Kidney tubule cell (primary cell): ENCODE measurements at regions not wholly inside any gene's neighbourhood (a gene's known extent, or its start where the extent isn't known, plus 50 kb on each side); places are given as distances from the start of the nearest gene placed in this dataset.
"Not testable (repeated sequence)": the region's sequence is repeated elsewhere in the genome, so short reads cannot be mapped to it uniquely, and the experiment has no call there.

Experiments
- DNase-seq: peaks from one replicate; pipeline ENCODE4 v3.0.0-alpha.2; 2018; ENCODE audit warnings: low spot score

DNA sequence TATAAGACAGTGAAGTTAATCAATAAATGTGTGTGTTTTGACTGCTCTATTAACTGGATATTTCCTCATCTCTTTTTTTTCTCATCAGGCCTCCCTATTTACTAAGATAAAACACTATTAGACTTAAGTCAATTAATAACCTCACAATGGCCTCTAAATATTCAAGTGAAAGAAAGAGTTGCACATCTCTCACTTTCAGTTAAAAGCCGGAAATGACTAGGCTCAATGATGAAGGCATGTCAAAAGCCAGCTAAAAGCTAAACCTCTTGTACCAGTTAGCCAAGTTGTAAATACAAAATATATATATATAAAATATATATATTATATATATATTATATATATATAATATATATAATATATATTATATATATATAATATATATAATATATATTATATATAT is 127.0 kb upstream of the MEOX2 start:
- DNase-seq: no peak

DNA sequence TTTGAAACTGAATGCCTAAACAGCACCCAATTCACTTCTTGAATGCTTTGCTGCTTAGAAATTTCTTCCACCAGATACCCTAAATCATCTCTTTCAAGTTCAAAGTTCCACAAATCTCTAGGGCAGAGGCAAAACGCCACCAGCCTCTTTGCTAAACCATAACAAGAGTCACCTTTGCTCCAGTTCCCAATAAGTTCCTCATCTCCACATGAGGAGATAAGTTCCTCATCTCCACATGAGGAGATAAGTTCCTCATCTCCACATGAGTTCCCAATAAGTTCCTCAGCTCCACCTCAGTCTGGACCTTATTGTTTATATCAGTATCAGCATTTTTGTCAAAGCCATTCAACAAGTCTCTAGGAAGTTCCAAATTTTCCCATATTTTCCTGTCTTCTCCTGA is 123.9 kb upstream of the MEOX2 start:
- not testable (repeated sequence) for DNase-seq

DNA sequence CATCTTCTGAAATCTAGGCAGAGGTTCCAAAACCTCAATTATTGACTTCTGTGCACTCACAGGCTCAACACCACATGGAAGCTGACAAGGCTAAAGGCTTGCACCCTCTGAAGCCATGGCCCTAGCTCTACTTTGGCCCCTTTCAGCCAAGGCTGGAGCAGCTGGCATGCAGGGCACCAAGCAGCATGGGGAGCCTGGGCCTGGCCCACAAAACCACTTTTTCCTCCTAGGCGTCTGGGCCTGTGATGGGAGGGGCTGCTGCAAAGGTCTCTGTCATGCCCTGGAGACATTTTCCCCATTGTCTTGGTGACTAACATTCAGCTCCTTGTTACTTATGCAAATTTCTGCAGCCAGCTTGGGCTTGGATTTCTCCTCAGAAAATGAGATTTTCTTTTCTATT is 123.5 kb upstream of the MEOX2 start:
- not testable (repeated sequence) for DNase-seq

DNA sequence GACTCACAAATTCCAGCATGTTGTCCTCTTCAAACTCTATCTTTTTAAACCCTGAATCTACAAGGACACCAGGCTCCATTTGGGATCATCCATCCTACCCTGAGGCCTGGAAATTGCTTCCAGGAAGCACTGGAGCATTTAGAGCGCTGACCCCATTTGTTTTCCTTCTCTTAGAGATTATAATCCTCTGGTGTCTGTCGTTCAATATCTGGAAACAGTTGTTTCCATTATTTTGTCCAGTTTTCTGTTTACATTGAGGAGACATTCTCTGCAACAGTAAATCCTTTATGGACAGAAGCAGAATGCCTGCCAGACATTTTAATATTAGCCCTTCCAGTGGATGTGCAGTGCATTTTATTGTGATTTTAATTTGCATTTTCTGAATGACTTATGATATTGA is 119.4 kb upstream of the MEOX2 start:
- DNase-seq: no peak

DNA sequence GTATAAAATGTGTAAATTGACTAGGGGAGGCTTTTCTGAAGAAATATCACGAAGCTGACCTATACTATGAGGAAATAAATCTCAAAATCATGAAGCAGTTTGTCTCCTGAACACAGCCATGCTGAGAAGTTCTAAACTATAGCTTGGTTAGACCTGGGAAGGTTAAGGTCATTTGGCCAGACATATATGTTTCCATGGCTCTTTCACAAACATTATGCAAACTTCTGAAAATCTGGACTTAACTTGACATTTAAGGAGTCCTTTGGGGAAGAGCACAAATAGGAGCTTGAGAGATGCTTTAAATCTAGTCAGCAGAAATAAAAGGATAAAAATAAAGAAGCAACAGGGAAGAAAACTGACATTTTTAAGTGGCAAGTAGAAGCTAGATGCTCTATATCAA is 115.9 kb upstream of the MEOX2 start:
- no peak for DNase-seq

DNA sequence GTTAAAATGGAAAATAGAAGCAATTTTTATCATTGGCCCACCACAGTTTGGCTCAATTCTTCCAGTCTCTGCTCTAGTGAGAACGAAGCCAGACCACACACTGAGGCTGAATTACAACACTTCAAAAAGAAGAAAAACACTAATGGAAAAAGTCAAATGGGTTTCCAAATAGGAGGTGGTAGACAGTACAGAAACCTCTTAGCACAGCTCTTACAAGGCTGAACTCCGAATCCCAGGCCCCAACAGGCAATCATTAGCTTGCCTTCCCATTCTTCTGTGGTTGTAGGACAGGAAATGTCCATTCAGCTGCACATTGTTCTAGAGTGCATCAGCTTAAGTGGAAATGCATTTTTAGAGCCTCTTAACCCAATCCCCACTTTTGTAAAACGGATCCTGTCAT is 115.1 kb upstream of the MEOX2 start:
- peak; percentile 86 for DNase-seq

DNA sequence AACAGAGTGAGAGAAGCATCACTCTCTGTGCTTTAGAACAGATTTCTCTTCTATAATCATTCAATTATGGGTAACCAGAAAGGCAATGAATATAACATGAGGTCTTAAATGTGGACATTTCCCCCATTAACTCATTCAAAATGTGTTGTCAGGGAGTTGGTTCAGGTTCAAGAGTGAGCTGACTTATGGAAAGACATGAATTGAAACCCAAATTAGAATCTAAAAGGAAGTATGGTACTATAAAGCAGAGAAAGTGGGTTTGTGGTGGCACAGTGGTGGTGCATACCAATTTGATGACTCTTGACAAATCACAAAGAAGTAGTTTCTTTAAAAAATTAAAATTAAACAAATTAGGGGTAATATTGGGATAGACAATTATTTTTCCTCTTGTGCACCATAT is 114.6 kb upstream of the MEOX2 start:
- DNase-seq: peak; percentile 41

DNA sequence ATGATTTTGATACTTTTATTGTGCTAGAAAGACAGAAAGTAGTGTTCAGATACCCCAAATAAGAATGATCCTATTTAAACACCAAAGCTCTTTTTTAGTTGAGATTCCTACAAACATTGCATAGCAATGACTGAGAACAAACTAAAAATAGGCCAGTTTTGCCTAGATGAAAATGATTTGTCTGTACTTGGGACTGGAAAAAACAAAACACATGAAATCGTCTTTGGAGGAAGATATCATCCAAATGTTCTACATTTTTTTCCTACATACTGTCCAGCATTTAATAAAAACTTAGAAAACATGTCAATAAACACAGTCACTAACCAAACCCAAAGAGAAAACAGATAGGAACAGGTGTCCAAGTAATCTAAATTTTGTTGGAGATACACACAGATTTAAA is 111.6 kb upstream of the MEOX2 start:
- DNase-seq: no peak

DNA sequence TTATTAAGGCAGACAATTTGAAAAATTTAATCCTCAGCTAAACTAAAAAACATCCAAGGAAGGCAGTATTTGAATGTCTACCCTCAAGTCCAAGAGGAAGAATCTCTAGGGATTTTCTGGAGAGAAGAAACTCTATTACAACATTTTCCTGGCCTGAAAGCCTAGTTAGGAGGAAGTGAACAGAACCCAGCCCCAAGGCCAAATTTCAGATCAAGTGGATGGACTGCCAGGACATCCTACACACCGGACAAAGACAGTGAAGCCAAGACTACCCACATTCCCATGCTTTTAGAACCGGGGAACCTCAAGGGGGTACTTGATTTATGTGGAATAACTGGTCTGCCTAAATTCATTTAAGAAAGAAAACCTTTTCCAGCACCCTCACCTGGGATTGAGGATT is 108.9 kb upstream of the MEOX2 start:
- DNase-seq: no peak

DNA sequence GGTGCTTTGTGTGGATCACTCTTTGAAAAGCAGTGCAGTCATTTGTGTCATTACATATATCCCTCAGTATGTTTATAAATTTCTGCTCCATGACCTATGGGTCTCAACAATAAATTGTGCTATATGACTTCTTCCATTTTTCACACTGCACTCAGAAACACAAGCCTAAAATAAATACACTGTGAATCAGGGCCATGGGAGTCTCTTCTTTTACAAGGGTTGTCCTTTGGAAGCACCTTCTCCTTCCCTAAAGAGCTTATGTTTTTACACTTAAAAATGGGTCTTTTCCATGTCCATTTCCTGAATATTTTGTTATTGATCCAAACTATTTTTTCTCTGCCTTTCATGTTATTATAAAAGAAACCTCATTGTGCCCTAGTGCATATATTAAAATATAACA is 108.3 kb upstream of the MEOX2 start:
- DNase-seq: no peak

DNA sequence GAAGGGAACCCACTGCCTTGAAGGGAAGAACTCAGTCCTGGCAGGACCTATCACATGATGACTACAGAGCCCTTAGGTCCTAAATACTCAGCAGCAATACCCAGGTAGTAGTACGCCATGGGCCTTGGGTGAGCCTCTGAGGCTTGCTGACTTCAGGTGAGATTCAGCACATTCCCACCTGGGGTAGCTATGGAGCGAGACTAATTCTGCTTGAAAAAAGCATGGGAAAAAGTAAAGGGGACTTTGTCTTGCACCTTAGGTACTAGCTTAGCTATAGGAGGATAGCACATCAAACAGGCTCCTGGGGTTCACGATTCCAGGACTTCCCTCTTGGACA is 98.2 kb upstream of the MEOX2 start:
- no peak for DNase-seq

DNA sequence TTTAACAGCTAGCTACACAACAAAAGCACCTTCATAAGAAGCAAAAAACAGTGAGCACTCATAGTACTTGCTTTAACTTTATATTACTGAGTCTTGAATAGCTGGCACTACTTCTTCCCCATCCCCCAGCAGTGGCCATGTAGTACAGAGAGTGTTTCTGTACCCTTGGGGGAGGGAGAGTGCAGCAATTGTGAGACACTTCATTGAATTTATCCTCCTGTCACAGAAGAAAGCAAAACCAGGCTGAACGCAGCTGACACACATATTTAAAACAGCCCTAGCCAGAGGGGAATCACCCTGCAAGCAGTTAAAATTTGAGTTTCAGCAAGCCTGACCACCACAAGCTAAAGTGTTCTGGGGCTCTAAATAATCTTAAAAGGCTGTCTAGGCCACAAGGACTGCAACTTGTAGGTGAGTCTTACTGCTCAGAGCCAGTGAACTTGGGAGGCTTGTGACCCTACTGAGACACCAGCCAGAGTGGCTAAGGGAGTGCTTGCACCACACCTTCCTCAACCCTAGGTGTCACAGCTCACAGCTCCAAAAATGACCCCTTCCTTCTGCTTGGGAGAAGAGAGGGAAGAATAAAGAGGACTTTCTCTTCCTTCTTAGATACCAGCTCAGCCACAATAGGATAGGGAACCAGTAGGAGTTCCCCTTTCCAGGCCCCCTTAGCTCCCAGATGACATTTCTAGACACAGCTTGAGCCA is 97.7 kb upstream of the MEOX2 start:
- no peak for DNase-seq

DNA sequence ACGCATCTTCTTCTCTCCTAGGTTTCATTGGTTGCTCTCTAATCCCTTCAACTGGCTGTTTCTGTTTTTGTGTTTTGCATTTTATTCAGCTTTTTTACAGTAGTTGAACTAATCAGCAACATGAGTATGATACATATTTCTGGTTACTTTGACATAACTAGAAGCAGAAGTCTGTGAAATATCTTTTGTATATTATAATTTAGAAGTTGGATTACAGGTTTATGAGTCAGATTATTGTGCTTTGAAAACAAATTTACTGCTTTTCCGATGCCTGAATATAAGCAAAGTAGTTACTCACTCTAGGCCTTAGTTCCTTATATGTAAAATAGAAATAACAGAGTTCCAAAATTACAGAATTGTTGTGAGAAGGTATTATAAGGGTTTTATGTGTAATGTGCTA is 96.2 kb upstream of the MEOX2 start:
- DNase-seq: no peak

DNA sequence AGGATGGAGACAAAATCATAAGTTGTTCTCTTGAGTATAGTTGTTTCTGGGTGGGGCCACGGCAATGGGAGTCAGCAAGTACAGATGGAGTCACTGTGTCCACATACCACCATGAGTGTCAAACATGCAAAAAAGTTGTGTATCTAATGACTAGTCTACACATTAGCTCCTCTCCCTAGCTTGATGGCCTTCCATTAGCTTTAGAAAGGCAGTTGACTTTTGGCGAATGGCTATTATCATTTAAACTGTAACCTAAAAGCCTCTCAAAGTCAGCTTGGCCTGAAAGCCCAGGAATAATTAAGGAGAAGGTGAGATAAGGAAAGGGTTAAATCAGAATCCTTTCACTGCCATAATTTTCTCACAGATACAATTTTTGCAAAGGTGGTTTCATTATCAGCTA is 95.5 kb upstream of the MEOX2 start:
- DNase-seq: no peak

DNA sequence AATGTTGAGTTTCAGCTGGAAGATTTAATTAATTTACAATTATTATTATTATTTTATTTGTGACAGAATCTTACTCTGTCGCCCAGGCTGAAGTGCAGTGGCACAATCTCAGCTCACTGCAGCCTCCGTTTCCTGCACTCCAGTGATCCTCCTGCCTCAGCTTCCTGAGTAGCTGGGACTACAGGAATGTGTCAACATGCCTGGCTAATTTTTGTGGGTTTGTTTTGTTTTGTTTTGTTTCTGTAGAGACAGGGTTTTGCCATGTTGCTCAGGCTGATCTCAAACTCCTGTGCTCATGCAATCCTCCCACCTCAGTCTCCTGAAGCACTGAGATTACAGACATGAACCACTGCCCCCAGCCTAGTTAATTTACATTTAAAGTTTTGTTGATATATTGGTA is 93.8 kb upstream of the MEOX2 start:
- peak; percentile 81 for DNase-seq

DNA sequence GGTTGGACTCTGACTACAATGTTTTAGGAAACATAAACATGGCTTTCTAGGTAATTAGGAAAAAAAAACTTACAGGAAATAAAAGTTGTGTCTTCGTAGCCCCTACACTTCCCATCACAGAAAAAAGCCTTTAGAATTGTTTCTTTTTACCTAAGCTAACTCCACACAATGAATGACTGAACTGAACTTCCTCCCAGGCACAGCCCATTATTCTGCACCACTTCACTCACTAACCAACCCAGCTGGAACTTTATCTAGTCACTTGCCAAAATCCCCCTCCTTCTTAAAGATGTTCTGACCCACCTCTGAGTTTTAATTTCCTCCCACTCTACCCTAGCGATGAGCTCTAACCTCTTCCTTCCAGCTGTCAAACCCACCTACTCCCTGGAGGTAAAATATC is 91.7 kb upstream of the MEOX2 start:
- DNase-seq: no peak

DNA sequence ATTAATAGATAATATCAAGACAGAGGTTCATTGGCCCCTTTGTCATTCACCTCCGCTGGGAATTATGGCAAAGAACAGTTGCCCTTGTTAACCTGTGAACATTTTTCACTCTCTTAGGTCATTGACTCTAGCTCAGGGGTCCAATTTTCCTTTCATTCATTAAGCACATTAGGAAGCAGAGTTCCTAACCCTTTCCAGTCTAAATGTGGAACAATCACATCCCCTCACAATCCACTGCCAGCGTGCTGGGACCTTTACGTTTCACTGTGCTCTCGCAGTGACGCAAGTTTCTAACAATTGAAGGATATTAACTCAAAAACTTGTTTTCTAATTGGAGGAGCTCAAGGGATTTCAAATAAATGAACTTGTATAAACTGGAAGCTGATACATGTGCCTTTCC is 79.3 kb upstream of the MEOX2 start:
- DNase-seq: no peak

DNA sequence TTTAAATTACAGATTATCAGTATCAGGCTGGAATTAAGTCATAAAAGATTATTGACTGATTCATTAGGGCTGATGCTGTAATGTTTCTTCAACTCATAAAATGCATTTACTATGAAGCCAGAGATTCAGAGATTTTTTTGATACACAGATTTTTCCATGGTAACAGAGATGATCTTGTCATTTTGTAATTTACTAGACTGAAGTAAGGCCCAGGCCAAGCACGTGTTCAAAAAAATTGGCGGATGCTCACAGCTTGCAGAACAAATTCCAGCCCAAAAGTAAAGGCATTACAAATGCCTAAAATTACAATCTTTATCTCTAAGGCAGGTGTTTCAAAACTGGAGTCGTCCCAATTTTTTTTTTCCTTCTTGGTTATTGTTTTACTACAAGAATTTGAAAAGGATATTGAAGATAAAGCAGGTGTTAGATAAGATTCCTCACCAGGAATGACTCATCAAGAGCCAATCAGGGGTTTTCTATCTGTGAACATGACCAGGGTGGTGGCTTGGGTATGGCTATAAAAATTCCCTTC is 78.4 kb upstream of the MEOX2 start:
- DNase-seq: peak; percentile 28

DNA sequence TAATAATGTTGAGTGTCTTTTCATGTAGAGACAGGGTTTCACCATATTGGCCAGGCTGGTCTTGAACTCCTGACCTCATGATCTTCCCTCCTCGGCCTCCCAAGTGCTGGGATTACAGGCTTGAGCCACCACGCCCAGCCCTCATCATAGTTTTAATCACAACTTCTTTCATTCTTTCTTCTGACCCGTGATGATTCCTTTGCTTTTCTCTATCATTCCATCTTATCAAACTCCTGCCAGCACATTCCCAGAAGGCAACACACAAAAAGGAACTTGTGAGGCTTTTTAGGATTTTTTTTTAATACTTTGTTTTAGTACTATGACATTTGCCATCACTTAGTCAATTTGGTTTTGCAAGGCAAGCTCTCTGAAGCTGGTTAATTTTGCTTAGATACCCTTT is 77.5 kb upstream of the MEOX2 start:
- DNase-seq: no peak

DNA sequence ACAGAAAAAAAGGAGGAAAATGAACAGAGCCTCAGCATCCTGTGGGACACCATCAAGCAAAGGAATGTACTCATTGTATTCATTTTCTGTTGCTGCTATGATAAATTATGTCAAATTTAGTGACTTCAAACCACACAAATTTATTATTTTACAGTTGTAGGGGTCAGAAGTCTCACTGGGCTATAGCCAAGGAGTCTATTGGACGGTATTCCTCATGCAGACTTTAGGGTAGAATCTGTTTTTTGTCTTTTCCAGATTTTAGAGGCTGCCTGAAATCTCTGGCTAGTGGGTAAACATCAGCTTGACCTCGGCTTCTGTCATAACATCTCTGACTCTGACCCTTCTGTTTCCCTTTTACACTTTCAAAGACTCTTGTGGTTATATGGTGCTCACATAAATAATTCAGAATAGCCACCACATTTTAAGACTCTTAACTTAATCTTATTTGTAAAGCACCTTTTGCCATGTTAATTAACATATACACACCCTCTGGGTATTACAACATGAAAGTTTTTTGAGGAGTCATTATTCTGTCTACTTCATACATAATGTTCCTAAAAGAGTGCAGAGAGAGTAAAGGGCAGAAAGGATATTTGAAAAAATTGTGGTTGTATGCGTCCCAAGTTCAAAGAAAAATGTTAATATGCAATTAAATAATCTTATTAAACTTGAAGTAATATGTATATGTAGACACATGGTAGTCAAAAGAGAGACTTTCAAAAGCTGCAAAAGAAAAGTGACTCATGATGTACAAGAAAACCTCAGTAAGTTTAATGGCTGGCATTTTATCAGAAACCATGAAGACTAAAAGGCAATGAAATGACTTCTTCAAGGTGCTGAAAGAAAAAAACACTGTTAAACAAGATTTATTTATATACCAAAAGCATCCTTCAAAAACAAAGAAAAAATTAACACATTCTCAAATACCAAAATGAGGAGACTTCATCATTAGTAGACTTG is 70.8 kb upstream of the MEOX2 start:
- DNase-seq: no peak

DNA sequence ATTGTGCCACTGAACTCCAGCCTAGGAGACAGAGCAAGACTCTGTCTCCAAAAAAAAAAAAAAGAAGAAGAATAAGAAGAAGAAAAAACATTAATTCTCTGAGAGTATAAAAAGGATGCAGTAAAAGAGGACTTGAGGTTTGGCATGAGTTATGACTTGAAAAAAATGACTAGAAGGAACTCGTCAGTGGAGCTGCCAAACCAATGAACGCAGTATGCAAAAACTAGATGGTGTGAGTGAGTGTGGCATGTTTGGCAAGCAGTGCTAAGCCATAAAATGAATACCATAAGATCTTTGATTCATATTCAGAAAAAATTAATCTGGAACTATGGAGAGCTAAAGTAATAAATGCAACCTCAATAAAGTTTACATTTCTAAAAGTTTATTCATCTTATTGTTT is 68.6 kb upstream of the MEOX2 start:
- no peak for DNase-seq

DNA sequence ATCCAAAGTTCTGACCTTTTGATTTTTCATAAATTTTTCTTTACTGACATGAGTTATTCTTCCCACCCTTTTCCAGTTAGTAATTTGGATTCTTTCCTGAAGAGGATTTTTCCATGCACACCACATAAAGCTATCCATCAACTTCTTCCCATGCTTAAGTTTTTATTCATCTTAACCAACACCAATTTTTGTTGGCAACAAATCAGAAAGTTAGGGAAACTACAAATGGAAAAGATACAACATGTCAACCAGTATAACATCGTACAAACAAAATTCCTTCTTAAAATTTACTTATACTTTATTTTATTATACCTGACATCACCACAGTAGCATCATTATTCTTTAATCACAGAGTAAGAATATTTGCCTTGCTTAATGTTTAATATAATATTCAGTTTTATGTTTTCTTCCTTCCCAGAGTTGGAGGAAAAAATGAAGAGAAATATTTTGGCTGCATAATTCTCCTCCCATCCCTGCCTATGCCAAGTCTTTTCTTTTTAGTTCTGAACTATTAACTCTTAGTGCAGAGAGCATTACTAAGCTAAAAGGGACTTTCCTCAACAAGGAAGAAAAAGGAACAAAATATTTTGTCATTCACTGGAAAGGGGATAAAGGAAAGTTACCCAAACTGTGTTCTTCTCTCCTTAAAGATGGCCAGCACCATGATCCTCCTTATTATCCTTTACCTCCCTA is 67.5 kb upstream of the MEOX2 start:
- no peak for DNase-seq

DNA sequence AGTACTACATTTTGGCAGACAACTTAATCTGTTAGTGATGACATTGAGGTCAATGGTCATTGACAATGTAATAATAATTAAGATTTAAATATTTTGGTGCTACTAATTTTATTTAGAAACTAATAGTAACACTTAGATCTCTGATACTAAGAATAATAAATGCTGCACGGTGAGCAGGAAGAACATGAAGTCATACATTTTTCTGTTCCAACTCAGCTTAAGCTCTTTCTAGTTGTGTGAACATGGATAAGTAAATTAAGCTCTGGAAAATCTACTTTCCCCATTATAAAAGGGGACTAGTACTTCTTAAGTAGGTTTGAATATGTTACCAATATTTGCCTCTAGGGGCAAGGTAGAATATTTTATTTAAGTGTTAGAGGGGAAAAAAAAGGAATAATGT is 65.9 kb upstream of the MEOX2 start:
- DNase-seq: no peak
